ENCODE measurements at regions not wholly inside any gene's neighbourhood (a gene's known extent, or its start where the extent isn't known, plus 50 kb on each side); places are given as distances from the start of the nearest gene placed in this dataset.
"Not testable (repeated sequence)": the region's sequence is repeated elsewhere in the genome, so short reads cannot be mapped to it uniquely, and the experiment has no call there.

GRCh38 chr4:137733174-137734141, 201.2 kb upstream of the PCDH18 start:
- not testable (repeated sequence) for DNase-seq

GRCh38 chr4:137722910-137723309, 190.6 kb upstream of the PCDH18 start:
- DNase-seq = no peak

- DNase-seq = no peak
Measured at GRCh38 chr4:137711502-137711901, 179.2 kb upstream of the PCDH18 start.

GRCh38 chr4:137707626-137708025, 175.3 kb upstream of the PCDH18 start:
- no peak for DNase-seq

- no peak for DNase-seq
Measured at GRCh38 chr4:137707102-137707620, 174.9 kb upstream of the PCDH18 start.

- DNase-seq = no peak
Measured at GRCh38 chr4:137705171-137705783, 173.0 kb upstream of the PCDH18 start.

GRCh38 chr4:137703195-137703594, 170.9 kb upstream of the PCDH18 start:
- peak; percentile 41 for DNase-seq

- DNase-seq = no peak
Measured at GRCh38 chr4:137702512-137702911, 170.2 kb upstream of the PCDH18 start.

GRCh38 chr4:137701401-137701800, 169.1 kb upstream of the PCDH18 start:
- DNase-seq = no peak

- no peak for DNase-seq
Measured at GRCh38 chr4:137700751-137701150, 168.5 kb upstream of the PCDH18 start.

- no peak for DNase-seq
Measured at GRCh38 chr4:137700072-137700471, 167.8 kb upstream of the PCDH18 start.

GRCh38 chr4:137694138-137694537, 161.8 kb upstream of the PCDH18 start:
- no peak for DNase-seq

GRCh38 chr4:137693641-137694040, 161.3 kb upstream of the PCDH18 start:
- no peak for DNase-seq

- no peak for DNase-seq
Measured at GRCh38 chr4:137692205-137692604, 159.9 kb upstream of the PCDH18 start.

- no peak for DNase-seq
Measured at GRCh38 chr4:137688651-137689050, 156.4 kb upstream of the PCDH18 start.

- DNase-seq = no peak
Measured at GRCh38 chr4:137685357-137685756, 153.1 kb upstream of the PCDH18 start.

GRCh38 chr4:137681081-137681480, 148.8 kb upstream of the PCDH18 start:
- DNase-seq = no peak

GRCh38 chr4:137678796-137679195, 146.5 kb upstream of the PCDH18 start:
- no peak for DNase-seq

- DNase-seq = no peak
Measured at GRCh38 chr4:137677863-137678262, 145.6 kb upstream of the PCDH18 start.

- DNase-seq = no peak
Measured at GRCh38 chr4:137676357-137676998, 144.2 kb upstream of the PCDH18 start.

GRCh38 chr4:137674066-137674465, 141.8 kb upstream of the PCDH18 start:
- no peak for DNase-seq

- DNase-seq = no peak
Measured at GRCh38 chr4:137668885-137669545, 136.7 kb upstream of the PCDH18 start.

GRCh38 chr4:137664416-137664815, 132.1 kb upstream of the PCDH18 start:
- DNase-seq = no peak
